DMS153 treated with DMSO at 0.1 percent for 48 hours (cell line): ENCODE measurements at regions not wholly inside any gene's neighbourhood (a gene's known extent, or its start where the extent isn't known, plus 50 kb on each side); places are given as distances from the start of the nearest gene placed in this dataset.
"Not testable (repeated sequence)": the region's sequence is repeated elsewhere in the genome, so short reads cannot be mapped to it uniquely, and the experiment has no call there.

Experiments
- DNase-seq: peaks from one replicate; lab custom pipeline; 2025; ENCODE audit not compliant: unreplicated experiment; lab: John Stamatoyannopoulos, UW

DNA sequence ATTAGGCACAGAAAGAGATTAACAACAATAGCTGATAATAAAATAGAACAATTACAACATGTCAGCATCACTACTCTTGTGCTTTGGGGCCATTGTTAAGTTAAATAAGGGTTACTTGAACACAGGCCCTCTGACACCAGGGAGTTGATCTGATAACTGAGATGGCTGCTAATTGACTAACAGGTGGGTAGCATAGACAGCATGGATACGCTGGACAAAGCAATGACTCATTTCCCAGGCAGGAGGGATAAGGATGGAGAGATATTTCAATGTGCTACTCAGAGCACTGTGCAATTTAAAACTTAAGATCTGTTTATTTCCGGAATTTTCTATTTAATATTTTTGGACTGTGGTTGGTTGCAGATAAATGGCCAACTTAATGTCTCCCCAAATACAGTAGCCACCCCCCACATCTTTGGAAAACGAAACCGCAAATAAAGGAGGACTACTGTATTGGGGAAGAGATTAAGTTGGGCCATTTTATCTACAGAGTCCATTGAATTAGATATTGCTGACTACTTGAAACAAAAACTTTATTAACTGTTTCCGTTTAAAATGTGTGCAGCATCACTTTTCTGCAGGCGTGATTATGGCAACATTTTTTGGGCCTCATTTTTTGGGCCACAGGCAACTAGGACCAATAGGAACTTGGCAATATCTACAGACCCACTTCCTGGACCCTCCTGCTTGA is 200.6 kb upstream of the KLF3 start:
- no peak for DNase-seq

DNA sequence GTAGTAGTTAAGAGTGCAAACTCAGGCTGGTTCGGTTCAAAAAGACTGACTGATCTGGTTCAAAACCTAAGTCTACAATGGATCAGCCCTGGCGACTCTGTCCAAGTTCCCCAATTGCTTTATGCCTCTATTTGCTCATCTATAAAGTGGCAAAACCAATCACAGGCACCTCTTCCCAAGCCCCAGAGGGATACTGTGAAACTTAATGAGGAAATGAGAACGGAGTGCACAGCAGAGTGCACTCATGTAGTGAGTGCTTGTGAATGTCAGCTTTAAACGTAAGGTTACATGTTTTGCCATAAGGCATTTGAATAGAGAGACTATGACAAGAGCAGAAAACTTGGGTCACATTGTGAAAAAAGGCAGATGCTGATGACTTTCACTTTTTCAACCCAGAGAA is 199.7 kb upstream of the KLF3 start:
- DNase-seq, result no peak

DNA sequence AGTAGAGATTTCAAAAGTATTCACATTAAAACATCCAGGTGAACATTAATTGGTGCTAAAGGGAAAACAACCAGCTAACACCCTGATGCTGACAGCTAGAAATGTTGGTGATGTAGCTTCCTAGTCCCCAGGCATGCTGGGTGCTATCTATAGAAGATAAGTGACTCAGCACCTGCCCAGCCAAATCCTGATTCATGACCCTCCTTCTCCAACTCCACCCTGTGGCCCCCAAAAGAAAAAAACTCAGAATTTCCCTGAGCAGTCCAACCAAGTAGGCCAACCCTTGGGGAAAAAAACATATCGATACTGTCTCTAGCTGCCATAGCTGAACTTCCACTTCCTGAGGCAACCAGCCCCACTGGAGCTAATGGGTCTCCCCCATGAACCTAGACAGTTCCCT is 197.6 kb upstream of the KLF3 start:
- DNase-seq, result no peak

DNA sequence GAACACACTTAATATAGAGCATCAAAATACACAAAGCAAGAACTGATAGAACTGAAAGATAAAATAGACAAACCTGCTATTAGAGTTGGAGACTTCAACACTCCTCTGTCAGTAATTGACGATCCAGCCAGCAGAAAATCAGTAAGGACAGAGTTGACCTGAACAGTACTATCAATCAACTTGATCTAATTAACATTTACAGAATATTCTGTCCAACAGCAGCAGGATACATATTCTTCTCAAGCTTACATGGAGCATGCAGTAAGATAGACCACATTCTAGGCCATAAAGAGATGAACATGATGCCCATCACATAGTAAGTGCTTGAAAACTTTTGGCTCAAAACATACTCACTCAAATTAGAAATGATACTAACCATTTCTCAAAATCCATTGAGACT is 196.7 kb upstream of the KLF3 start:
- DNase-seq, result no peak

DNA sequence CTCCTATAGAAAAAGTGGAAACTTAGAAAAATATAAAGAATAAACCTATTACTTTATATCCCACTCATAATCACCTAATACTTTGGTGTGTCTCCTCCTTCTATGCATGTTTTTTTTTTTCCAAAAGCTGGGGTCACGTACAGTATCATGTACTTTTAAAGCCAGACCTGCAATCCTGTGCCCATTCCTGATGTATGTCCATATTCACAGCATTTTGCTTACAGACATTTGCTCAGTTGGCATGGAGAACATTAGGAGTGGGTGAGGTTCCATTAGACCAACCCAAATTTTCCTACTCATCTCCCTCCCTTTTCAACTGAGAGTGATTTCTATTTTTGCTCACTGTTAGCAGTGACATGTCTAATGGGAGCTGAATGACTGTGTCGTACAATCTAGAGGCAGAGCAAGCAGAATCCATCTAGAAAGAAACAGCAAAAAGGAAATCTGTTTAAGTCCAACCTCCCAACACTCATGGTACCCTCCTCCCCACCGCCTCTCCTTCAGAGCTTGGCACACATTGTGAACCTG is 195.6 kb upstream of the KLF3 start:
- DNase-seq, result no peak

DNA sequence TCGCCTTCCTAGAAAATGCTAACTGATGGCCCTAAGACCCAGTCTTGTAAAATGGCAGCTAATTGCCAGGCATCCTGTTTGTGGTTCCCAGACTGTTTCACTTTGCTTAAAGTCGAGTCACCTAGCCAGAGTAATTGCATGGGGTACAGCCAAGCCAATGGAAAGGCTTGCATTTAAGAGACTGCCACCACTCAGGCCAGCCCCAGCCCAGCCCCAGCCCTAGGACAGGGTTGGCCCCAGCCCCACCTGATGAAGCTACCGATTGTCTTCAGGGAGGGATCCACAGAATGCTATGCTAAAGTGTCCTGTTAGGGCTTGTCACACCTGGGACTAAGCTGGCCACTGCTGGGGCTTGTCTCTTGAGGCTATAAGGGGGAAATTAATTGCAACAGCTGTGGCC is 194.6 kb upstream of the KLF3 start:
- no peak for DNase-seq

DNA sequence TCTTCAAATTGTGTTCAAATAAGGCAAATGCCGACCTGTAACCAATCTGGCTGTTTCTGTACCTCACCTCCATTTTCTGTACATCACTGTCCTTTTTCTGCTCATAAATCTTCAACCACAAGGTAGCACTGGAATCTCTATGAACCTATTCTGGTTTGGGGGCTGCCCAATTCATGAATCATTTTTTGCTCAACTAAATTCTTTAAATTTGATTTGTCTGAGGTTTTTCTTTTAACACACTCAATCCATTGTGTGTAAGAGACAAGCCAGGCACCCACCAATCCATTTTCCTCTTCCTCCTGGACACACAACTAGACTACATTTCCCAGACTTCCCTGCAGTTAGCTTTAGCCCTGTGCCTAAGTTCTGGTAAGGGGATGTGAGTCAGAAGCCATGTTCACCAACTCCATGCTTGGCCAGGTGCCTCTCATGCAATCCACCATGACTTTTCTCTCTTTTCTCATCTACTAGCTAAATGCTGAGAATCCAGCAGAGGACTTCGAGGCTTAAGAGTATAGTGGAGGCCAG is 193.2 kb upstream of the KLF3 start:
- no peak for DNase-seq

DNA sequence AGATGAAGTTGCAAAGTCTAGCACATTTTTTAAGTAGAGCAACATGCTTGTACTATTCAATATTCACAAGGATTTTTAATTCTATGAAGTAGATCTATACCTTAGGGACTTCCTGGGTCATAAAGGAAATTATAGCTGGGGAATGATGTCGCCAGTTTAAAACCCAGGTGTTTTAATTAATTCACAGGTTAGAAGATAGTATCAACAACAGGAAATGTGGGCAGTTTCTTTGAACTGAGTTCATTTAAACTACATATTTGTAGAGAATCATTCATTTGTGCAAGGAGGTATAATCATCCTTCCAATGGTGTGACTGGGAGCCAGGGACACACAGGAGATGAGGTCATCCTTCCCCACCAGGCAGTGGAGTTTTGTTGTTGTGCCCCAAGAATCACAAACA is 181.3 kb upstream of the KLF3 start:
- DNase-seq, result no peak

DNA sequence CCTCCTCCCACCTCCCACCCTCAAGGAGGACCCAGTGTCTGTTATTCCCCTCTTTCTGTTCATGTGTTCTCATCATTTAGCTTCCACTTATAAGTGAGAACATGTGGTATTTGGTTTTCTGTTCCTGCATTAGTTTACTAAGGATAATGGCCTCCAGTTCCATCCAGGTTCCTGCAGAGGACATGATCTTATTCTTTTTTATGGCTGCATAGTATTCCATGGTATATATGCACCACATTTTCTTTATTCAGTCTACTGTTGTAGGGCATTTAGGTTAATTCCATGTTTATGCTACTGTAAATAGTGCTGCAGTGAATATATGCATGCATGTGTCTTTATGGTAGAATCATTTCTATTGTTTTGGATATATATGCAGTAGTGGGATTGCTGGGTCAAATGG is 180.4 kb upstream of the KLF3 start:
- not testable (repeated sequence) for DNase-seq

DNA sequence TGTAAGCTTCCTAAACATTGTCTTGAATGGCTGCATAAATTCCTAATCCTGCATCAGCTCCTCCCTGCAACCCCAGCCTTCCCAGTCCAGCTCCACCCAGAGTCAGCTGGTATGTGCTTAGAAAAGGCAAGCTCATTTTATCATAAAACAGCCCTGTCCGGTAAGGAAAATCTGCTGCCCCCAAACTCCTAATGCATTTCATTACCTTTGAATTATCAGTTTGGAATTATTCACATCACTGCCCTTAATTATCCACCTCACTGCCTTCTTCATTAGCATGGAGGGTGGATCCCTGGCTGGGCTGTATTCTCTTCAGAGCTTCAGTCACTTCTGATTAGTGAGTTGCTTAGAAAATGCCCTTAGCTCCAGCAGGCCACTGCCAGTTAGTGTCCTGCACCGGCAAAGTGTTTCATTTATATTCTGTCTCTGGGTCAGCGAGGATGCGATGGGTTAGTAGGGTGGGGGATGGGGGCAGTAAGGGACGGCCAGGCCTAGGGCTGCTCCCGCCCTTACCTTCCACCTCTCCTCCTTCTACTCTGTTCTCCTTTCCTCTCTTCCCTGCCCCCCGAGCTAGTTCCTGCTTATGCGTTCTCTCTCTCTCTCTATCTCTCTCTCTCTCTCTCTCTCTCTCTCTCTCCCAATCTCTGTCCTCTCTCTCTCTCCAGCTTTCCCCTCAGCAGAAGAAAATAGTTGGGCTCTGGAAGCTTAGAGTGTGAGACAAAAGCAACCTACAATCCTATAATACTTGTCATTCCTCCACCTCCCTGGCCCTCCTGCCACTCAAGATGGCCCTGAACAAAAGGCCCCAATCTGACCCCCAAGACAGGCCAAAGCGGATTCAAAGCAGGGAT is 174.8 kb upstream of the KLF3 start:
- DNase-seq, result no peak

DNA sequence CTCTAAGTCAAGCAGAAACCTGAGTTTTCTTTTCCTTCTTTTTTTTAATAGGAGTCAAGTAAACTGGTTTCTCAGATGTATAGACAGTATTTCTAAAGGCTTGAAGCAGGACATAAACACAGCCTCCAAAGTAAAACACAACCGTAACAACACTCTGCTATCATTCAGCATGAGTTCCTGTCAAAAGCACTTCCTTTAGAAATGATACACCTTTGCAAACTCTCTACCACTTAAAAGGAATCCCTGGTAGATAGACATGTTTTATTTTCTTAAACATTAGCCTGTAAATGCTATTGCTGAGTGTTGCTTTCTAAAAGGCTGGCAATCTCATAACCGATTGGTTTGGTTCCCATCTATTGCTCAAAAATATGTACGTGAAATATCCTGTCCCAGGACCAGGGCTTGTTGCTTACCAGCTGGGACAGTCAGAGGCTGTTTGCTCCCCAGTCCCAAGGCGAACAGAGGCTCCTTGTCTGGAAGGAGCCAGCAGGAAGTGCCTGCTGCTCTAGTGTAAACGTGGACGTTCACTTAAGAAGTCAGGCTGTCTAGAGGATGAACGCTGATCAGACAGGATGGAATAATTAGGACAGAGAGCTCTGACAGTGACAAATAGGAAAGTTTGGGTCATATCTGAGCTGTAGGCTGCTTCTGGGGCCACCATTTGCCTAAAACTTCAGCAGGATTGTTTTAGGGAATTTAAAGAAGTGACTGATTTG is 173.9 kb upstream of the KLF3 start:
- DNase-seq, result no peak

DNA sequence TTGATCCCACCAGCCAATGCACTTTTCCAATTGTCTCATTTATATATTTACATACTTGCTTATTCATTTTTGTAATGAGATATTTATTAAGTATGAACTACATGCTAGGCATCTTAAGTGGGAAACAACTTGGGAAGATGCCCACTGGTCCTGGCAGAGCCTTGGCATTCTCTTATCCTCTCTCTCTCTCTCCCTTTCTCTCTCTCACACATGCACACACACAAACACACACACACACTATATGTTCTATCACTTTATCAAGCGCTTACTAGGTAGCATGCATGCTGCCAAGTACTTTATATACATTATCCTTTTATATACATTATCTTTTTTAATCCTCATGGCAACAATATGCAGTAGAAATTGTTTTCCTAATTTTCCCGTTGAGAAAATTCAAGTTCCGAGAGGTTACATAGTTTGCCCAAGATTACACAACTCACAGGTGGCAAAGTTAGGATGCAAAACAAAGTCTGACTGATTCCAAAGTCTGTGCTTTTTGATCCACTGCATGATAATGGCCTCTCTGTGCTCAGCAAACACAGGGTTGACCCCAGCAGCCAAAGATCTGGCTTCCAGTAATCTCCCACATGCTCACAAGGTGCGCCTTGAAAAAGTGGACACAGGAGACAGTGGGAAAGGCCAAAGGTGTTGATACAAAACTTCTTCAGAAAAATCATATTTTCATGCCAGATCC is 173.1 kb upstream of the KLF3 start:
- no peak for DNase-seq

DNA sequence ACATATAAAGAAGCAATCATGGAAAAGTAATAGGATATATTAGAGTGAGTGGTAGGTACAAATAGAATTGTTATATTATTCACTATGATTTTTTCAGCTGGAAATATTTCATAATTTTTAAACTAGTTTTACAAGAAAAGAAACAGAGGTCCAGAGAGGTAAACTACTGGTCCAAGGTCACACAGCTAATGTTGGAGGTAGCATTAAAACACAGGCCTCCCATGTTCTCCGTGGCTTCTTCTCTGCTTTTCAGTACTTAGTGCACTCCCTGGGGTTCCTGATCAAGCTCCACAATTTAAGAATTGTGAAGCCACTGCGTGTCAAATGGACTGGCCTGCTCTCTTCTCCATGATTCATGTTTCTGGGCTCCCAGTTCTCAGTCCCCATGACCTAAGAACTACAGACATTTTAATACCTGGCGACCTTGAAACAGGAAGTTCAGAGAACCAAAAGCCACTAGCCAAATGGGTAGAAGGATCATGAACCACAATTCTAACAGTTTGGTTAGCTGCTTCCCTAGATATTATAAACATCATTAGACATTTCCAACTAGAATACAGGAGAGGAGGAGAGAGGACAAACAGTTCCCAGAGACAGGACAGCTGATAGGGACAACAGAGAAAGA is 172.0 kb upstream of the KLF3 start:
- DNase-seq, result no peak

DNA sequence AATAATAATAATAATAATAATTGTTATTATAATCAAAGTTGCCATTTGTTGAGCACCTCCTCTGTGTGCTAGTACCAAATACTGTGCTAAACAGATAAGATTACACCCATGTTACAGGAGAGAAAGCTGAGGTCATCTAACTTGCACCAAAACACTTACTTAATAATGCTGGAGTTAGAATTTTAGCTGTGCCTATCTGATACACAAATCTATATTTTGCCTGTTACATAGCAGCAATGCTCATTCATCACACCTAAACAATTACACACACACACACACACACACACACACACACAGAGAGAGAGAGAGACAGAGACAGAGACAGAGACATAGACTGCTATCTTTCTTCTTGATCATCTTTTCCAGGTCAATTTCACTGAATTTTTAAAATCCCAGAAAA is 170.9 kb upstream of the KLF3 start:
- DNase-seq, result no peak

DNA sequence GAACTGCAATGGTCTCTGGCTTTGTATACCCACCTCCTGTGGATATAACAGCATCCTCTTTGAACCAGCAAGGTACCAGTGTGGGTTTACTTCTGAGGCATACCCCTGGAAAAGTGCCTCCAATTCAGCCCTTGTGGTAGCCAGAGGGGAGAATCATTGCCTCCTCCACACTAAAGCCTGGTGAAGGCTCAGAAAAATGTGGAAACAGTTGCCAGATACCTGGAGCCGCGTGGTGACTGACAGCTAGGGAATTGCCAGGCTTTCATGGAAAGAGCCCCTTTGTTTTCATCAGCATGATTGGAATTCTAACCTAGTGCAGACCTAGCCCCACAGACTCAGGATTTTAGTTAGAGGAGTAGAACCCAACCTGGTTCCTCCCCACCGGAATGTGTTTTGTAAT is 168.6 kb upstream of the KLF3 start:
- no peak for DNase-seq

DNA sequence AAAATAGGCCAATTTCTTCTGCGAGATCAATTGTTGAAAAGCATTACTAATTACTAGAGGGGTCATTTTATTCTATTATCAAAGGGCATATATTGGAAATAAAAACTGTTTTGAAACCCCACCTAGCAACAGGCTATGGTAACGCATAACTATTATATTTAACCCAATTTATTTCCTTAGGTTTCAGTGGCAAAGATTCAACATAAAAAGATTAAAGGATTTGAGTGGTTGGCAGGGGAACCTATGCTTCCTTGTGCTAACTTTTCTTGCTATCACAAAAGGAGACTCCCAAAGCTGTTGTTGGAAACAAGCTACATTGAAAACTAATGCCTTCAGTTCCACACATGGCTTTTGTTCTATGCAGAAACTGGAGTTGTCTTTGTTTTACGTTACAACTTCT is 166.9 kb upstream of the KLF3 start:
- no peak for DNase-seq

DNA sequence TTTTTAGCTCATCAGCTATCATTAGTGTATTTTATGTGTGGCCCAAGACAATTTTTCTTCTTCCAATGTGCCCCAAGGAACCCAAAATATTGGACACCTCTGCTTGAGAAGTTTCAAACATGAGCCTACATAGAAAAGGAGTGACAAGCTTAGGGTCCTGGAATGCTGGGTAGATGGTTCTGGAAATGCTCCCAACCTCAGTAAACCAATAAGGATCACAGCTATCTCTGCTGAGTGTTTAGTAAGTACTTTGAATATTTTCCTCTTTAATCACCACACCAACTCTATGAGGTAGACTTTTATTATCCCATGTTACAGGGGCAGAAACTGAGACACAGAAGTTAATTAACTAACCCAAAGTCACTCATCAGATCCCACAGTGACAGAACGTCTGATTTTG is 164.9 kb upstream of the KLF3 start:
- no peak for DNase-seq

DNA sequence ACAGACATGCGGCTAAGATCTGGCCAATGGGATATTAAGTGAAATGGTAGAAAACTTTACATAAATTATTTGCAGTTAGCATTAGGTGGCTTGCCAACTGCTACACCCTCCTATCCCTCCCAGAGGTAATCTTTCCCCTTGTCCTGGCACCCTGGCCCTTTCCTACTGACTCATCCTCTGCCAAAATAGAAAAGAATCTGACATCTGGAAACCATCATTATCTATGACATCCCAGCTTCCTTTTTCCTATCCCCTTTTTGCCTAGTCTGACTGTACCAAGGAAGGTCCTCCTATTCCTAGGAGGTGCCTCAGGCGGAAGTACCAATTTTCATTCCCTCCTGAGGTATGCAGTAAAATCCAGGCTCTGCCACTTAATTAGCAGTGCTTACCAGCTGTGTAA is 163.6 kb upstream of the KLF3 start:
- DNase-seq, result no peak

DNA sequence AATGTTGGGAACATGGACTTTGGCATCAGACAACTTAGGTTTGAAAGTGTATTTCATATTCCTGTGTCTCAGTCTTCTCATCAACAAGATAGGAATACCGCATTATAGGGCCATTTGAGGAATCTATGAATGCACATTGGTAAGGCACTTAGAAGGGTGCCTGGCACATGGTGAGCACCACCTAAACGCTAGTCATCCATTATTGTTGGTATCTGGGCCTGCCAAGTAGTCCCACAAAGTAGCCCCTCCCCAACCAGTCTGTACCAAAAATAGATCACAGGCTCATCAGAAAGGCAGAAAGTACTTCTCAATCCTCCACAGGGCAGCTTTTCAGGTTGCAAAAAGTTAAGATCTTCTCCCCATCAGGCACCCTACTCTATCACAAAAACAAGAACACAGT is 162.3 kb upstream of the KLF3 start:
- no peak for DNase-seq

DNA sequence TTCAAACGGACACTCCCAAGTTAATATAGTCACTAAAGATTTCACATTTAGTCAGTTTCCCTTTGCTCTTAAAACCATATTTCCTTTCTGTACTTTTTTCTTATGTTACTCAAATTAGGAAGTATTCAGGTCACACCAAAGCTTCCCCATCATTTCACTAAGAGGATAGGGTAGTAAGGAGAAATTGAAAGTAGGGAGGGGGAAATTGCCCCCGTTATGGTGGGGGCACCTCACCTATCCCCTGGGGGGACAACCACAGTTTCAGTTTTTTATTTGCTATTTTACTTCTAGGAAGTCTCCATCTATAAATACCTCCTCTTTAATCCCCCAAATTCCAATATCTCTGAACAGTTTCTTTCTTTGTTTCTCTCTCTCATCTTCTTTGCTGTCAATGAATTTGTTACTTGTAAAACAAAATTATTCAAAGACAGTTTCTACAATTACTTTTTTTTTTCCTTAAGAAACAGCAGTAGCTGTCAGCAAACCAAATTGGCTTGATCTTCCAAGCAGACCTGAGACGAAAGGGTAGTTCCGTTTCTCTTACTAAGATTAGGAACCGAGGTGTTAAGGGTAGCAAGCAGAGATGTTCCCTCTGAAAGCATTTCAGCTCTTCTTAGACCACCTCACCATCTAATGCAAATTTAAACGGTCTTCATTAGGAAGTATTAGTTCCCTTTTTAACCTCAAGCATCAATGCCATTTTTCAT is 160.2 kb upstream of the KLF3 start:
- DNase-seq, result no peak
